Right atrium auricular region (tissue), 2 donors: ENCODE measurements at regions not wholly inside any gene's neighbourhood (a gene's known extent, or its start where the extent isn't known, plus 50 kb on each side); places are given as distances from the start of the nearest gene placed in this dataset.

Experiments used
- DNase-seq: peaks from one replicate; pipeline ENCODE4 v3.0.0-alpha.2; 2019; ENCODE audit warnings: low spot score
- H3K27ac ChIP-seq, 2 donors: fragments of 200-600 bp; sonication (generic); 1 replicate in 1 of 2; 2 replicates in 1 of 2; pipeline ENCODE4 v1.5.1; 2016 to 2019
- H3K27me3 ChIP-seq, 2 donors: fragments of 200-600 bp; sonication (generic); one replicate each; pipeline versions ENCODE4 v1.5.1 to v1.6.0; 2017 to 2019
- H3K36me3 ChIP-seq: fragments of 200-600 bp; sonication (generic); one replicate; pipeline ENCODE4 v1.5.1; 2016
- H3K4me1 ChIP-seq, 2 donors: fragments of 200-600 bp; sonication (generic); one replicate each; pipeline versions ENCODE4 v1.5.1 to v1.6.0; 2017 to 2019
- H3K4me3 ChIP-seq, 2 donors: fragments of 200-600 bp; sonication (generic); 1 replicate in 1 of 2; 2 replicates in 1 of 2; pipeline ENCODE4 v1.5.1; 2017 to 2019; ENCODE audit warnings: mild to moderate bottlenecking in 1 of 2, moderate library complexity in 1 of 2
- H3K9me3 ChIP-seq, 2 donors: fragments of 200-600 bp; sonication (generic); one replicate each; pipeline ENCODE4 v1.5.1; 2019
- CTCF ChIP-seq, 2 donors: fragments of 200-600 bp; sonication (generic); IDR thresholded peaks; one replicate each; pipeline ENCODE4 v1.5.1; 2019; ENCODE audit warnings: antibody characterized with exemption in 2 of 2

GRCh38 chr2:107258531-107259407, 372.8 kb upstream of the ST6GAL2 start:
- Histone ChIP-seq H3K9me3 (no peaks in the 10 kb centered on the region), H3K27me3 (no peaks in the 10 kb centered on the region), H3K4me1 (no peaks in the 10 kb centered on the region), H3K27ac (no peak overlapping the region), H3K36me3 (no peaks in the 10 kb centered on the region), H3K4me3 (no peak overlapping the region)
- no peak for TF ChIP-seq CTCF (IDR thresholded peaks at IDR 0.05)
- DNase-seq, result no peak

DNA sequence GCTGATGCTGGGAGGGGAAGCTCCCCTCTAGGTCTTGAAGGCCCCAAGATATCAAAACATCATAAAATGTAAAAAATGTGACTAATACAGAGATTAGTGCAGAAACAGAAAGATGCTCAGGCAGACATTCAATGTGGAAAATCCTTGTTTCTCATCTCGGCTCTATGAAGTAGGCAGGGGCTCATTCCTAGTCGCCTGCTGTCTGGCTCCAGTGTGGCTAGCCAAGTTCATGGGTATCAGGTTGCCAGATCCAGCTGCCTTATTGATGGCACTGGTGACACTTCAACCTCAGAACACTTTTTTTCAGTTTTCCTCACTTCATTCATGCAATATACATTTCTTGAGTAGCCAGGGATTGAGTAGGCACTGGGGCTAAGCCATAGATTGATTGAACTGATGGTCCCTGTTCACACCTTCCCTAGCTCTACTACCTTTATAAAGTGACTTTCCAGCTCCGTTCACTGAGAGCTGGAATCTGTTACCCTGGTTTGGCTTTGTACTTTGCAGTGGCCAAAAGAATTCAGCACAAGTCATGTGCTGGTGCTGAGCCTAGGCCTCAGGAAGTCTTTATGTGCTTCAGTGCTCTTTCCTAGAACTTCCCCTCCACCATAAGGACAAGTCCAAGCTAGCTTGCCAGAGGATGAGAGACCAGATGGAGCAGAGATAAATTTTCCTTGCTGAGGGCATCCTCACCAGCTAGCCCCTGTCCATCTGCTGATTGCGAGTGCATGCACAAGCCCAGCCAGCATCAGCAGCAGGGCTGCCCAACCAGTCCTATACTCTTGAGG, 373.6 kb upstream of the ST6GAL2 start:
- no peak for DNase-seq
- H3K9me3 ChIP-seq, result no peaks in the 10 kb centered on the region
- no peak for TF ChIP-seq CTCF (IDR thresholded peaks at IDR 0.05)
- no peaks in the 10 kb centered on the region for H3K36me3 ChIP-seq
- H3K27ac ChIP-seq, result no peak overlapping the region
- no peaks in the 10 kb centered on the region for H3K27me3 ChIP-seq
- no peak overlapping the region for H3K4me3 ChIP-seq
- no peaks in the 10 kb centered on the region for H3K4me1 ChIP-seq

GRCh38 chr2:107263628-107264027, 377.7 kb upstream of the ST6GAL2 start:
- Histone ChIP-seq H3K9me3 (no peaks in the 10 kb centered on the region), H3K36me3 (no peaks in the 10 kb centered on the region), H3K4me3 (no peak overlapping the region), H3K27me3 (no peaks in the 10 kb centered on the region), H3K4me1 (no peaks in the 10 kb centered on the region), H3K27ac (no peak overlapping the region)
- no peak for DNase-seq
- TF ChIP-seq CTCF (IDR thresholded peaks at IDR 0.05), result no peak

GRCh38 chr2:107264184-107264583, 378.2 kb upstream of the ST6GAL2 start:
- no peak for DNase-seq
- Histone ChIP-seq H3K4me3 (no peak overlapping the region), H3K36me3 (no peaks in the 10 kb centered on the region), H3K4me1 (no peaks in the 10 kb centered on the region), H3K9me3 (no peaks in the 10 kb centered on the region), H3K27me3 (no peaks in the 10 kb centered on the region), H3K27ac (no peak overlapping the region)
- TF ChIP-seq CTCF (IDR thresholded peaks at IDR 0.05), result no peak

DNA sequence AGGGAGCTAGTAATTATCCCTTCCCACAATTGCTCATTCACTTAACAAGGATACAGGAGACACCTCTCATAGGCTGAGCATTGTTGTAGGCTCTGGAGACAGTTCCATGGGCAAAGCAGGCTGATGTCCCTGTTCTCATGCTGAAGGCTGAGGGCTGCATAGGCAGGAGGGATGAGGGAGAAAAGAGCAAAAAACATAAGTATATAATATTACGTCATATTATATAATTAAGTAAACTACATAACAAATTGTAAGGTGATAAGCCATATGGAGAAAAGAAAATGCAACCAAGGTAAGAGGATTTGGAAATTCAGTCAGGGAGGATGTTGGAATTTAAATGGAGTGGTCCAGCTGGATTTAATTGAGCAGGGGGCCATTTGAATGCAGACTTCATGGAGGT, 380.6 kb upstream of the ST6GAL2 start:
- Histone ChIP-seq H3K36me3 (no peaks in the 10 kb centered on the region), H3K27ac (no peak overlapping the region), H3K4me1 (no peaks in the 10 kb centered on the region), H3K9me3 (no peaks in the 10 kb centered on the region), H3K27me3 (no peaks in the 10 kb centered on the region), H3K4me3 (no peak overlapping the region)
- DNase-seq, result no peak
- no peak for TF ChIP-seq CTCF (IDR thresholded peaks at IDR 0.05)
